ENCODE measurements at regions not wholly inside any gene's neighbourhood (a gene's known extent, or its start where the extent isn't known, plus 50 kb on each side); places are given as distances from the start of the nearest gene placed in this dataset.
A peak's percentile ranks its signal among the peaks of the same experiment; 100 is the strongest.

DNA sequence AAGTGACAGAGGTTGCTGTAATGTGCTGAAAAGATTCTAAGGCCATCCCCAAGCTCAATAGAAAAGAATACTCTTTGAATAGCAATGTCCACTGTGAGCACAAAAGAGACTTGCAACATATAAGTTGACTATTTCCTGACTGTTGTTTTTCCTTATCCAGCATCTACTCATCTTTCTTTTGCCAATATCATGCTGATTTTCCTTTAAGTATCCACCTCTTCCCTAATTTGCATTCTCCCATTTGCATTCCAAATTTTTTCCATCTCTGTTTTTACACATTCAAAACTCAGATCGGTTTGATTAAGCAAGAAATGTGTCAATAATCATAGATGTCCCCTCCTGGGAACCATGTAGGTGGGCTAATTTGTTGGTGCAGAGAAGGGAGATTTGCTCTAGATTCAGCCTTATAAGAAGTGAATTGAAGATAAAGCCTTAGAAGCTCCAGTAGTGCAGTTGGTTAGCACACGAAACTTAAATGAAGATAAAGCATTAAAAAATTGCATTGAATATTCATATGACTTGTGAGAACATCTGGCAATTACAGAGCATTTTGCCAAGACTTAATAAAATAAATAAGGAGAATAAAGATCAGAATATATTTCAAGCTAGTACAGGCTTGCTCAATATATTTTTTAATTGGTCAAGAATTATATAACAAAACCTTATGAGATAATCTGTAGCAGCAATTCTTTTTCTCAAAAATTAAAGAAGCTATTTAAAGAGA, 267.6 kb downstream of the TMEM167A start:
- Histone ChIP-seq H3K4me1 (peaks cover 3% of the 10 kb centered on the region; the same call in 1 of the 2 replicates), H3K36me3 (replicated peaks) (no peaks in the 10 kb centered on the region), H3K4me3 (no peak overlapping the region), H3K9me3 (no peaks in the 10 kb centered on the region), H3K27me3 (ENCODE audit: low read depth) (no peaks in the 10 kb centered on the region)
- DNase-seq (ENCODE audit: low spot score in 2 of 2): no peak
- in situ Hi-C loops (cut with MboI; ENCODE audit: low sequenced_read_pairs): no loop called here

GRCh38 chr5:82808960-82809359, 268.2 kb downstream of the TMEM167A start:
- no peaks in the 10 kb centered on the region for H3K36me3 ChIP-seq (replicated peaks)
- in situ Hi-C loops (cut with MboI; ENCODE audit: low sequenced_read_pairs): no loop called here
- no peak for DNase-seq (ENCODE audit: low spot score in 2 of 2)
- H3K4me1 ChIP-seq: 0 out of 2 replicates have a peak, but pooled peaks cover 3% of the 10 kb centered on the region
- H3K27me3 ChIP-seq (ENCODE audit: low read depth): no peaks in the 10 kb centered on the region
- no peak overlapping the region for H3K4me3 ChIP-seq
- H3K9me3 ChIP-seq: no peaks in the 10 kb centered on the region

DNA sequence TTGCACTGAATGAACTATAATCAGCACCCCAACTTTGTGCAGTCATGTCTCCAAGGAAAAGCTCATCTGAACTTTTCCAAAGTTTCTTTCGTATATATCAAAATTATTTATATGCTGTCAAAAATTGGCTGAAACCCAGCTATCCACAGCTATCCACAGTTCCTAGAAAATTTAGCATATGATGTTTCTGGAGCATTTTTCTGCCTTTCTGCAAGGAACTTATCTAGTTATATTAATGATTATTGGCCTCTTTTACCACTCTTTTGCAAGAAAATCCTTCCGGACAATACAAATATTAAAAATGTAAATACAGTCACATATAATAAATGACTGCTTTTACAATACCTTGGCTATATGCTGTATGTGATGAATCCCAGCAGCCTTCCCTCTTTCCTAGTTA, 270.2 kb downstream of the TMEM167A start:
- no peaks in the 10 kb centered on the region for H3K4me1 ChIP-seq
- H3K9me3 ChIP-seq: no peaks in the 10 kb centered on the region
- no peaks in the 10 kb centered on the region for H3K27me3 ChIP-seq (ENCODE audit: low read depth)
- no peak for DNase-seq (ENCODE audit: low spot score in 2 of 2)
- H3K36me3 ChIP-seq (replicated peaks): no peaks in the 10 kb centered on the region
- in situ Hi-C loops (cut with MboI; ENCODE audit: low sequenced_read_pairs): no loop called here
- no peak overlapping the region for H3K4me3 ChIP-seq

- in situ Hi-C loops (cut with MboI; ENCODE audit: low sequenced_read_pairs): no loop called here
- H3K4me3 ChIP-seq: no peak overlapping the region
- no peaks in the 10 kb centered on the region for H3K9me3 ChIP-seq
- no peaks in the 10 kb centered on the region for H3K4me1 ChIP-seq
- H3K27me3 ChIP-seq (ENCODE audit: low read depth): no peaks in the 10 kb centered on the region
- no peak for DNase-seq (ENCODE audit: low spot score in 2 of 2)
- H3K36me3 ChIP-seq (replicated peaks): no peaks in the 10 kb centered on the region
These were observed 270.7 kb downstream of the TMEM167A start for GRCh38 chr5:82806513-82806912.

GRCh38 chr5:82804155-82804690, 273.0 kb downstream of the TMEM167A start:
- in situ Hi-C loops (cut with MboI; ENCODE audit: low sequenced_read_pairs): no loop called here
- H3K36me3 ChIP-seq (replicated peaks): no peaks in the 10 kb centered on the region
- no peak for DNase-seq (ENCODE audit: low spot score in 2 of 2)
- H3K4me3 ChIP-seq: no peak overlapping the region
- no peaks in the 10 kb centered on the region for H3K4me1 ChIP-seq
- no peaks in the 10 kb centered on the region for H3K27me3 ChIP-seq (ENCODE audit: low read depth)
- H3K9me3 ChIP-seq: no peaks in the 10 kb centered on the region

DNA sequence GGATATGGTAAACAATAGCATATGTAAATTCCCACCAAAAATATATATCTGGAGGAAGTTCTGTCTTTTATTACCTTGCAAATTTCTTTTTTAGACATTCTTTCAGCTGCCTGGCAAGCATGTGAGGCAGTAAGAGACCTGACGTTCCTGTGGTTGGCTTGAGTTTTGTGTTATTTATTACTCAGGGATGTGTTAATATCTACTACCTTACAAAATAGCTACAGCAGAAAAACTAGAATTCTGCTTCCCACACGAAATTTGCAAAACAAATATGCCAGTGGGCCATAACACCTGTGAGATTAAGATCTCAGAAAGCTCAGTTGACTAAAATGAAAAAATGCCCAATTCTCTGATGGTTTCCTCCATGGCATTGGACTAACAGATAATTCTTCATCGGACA, 274.2 kb downstream of the TMEM167A start:
- no peak for DNase-seq (ENCODE audit: low spot score in 2 of 2)
- in situ Hi-C loops (cut with MboI; ENCODE audit: low sequenced_read_pairs): no loop called here
- no peaks in the 10 kb centered on the region for H3K9me3 ChIP-seq
- no peaks in the 10 kb centered on the region for H3K4me1 ChIP-seq
- no peaks in the 10 kb centered on the region for H3K36me3 ChIP-seq (replicated peaks)
- H3K27me3 ChIP-seq (ENCODE audit: low read depth): no peaks in the 10 kb centered on the region
- no peak overlapping the region for H3K4me3 ChIP-seq

- Histone ChIP-seq H3K4me3 (no peak overlapping the region), H3K27me3 (ENCODE audit: low read depth) (no peaks in the 10 kb centered on the region), H3K36me3 (replicated peaks) (no peaks in the 10 kb centered on the region), H3K9me3 (no peaks in the 10 kb centered on the region), H3K4me1 (peaks cover 11% of the 10 kb centered on the region)
- DNase-seq (ENCODE audit: low spot score in 2 of 2): no peak
- in situ Hi-C loops (cut with MboI; ENCODE audit: low sequenced_read_pairs): no loop called here
These were observed 276.4 kb downstream of the TMEM167A start for GRCh38 chr5:82800826-82801225.

- Histone ChIP-seq H3K4me3 (no peak overlapping the region), H3K4me1 (peaks cover 11% of the 10 kb centered on the region), H3K9me3 (no peaks in the 10 kb centered on the region), H3K36me3 (replicated peaks) (no peaks in the 10 kb centered on the region), H3K27me3 (ENCODE audit: low read depth) (no peaks in the 10 kb centered on the region)
- DNase-seq (ENCODE audit: low spot score in 2 of 2): no peak
- in situ Hi-C loops (cut with MboI; ENCODE audit: low sequenced_read_pairs): no loop called here
These were observed 277.7 kb downstream of the TMEM167A start for GRCh38 chr5:82799361-82800077.

GRCh38 chr5:82798676-82799075, 278.5 kb downstream of the TMEM167A start:
- in situ Hi-C loops (cut with MboI; ENCODE audit: low sequenced_read_pairs): no loop called here
- H3K27me3 ChIP-seq (ENCODE audit: low read depth): no peaks in the 10 kb centered on the region
- peaks cover 14% of the 10 kb centered on the region for H3K4me1 ChIP-seq
- DNase-seq (ENCODE audit: low spot score in 2 of 2): no peak
- no peak overlapping the region for H3K4me3 ChIP-seq
- H3K36me3 ChIP-seq (replicated peaks): no peaks in the 10 kb centered on the region
- H3K9me3 ChIP-seq: no peaks in the 10 kb centered on the region

DNA sequence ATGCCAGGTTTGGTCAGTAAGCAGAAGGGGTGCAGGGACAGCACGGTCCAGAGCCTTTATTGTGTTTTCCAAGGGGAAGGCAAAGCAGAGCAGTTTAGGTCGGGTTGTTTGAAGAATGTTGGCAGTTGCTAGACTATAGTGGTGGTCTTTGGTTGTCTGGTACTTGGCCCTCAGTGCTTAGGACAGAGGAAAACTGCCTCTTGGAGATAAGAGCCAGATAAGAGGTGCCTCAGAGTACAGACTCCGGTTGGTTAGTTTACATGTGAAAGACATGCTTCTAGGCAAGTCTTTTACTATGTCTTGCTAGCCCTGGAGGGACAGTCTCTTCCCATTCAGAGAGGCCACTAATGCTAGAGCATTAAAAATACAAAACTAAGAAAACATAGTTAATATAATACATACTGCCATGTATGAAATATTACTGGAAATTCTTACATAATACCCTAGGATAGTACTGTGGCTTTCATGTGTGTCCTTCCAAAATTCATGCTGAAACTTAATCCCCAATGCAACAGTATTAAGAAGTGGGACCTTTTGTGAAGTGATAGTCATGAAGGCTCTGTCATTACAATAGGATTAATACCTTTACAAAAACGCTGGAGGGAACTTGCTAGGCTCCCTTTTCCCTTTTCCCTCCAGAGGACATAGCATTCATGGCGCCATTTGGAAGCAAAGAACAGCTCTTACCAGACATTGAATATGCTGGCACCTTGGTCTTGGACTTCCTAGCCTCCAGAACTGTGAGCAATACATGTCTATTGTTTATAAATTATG, 280.4 kb downstream of the TMEM167A start:
- no peaks in the 10 kb centered on the region for H3K9me3 ChIP-seq
- H3K4me1 ChIP-seq: peaks cover 14% of the 10 kb centered on the region
- H3K4me3 ChIP-seq: no peak overlapping the region
- peak; percentile 49 to 87 for DNase-seq (ENCODE audit: low spot score in 2 of 2)
- in situ Hi-C loops (cut with MboI; ENCODE audit: low sequenced_read_pairs): no loop called here
- no peaks in the 10 kb centered on the region; the same call in 1 of the 2 replicates for H3K36me3 ChIP-seq (replicated peaks)
- H3K27me3 ChIP-seq (ENCODE audit: low read depth): no peaks in the 10 kb centered on the region

DNA sequence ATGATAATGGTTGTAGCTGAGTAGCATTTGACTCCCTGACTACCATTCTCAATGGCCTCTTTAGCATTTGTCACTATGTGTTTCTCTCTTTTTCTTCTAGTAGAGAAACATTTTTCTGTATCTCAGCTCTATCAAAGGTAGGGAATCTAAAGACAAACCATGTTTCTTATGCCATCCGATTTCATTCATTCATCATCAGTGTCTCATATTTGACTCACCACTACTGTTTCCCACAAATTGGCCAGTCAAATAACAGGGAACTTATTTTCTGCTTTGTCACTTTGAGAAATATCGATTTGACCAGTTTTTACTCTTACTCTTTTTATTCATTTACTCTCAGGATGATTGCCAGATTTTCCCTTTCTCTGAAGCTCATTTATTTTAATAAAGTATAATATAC, 282.3 kb downstream of the TMEM167A start:
- no peak for DNase-seq (ENCODE audit: low spot score in 2 of 2)
- Histone ChIP-seq H3K36me3 (replicated peaks) (no peaks in the 10 kb centered on the region; the same call in 1 of the 2 replicates), H3K4me1 (peaks cover 14% of the 10 kb centered on the region), H3K27me3 (ENCODE audit: low read depth) (no peaks in the 10 kb centered on the region), H3K9me3 (peaks cover 4% of the 10 kb centered on the region; the same call in 1 of the 2 replicates), H3K4me3 (no peak overlapping the region)
- in situ Hi-C loops (cut with MboI; ENCODE audit: low sequenced_read_pairs): no loop called here

DNA sequence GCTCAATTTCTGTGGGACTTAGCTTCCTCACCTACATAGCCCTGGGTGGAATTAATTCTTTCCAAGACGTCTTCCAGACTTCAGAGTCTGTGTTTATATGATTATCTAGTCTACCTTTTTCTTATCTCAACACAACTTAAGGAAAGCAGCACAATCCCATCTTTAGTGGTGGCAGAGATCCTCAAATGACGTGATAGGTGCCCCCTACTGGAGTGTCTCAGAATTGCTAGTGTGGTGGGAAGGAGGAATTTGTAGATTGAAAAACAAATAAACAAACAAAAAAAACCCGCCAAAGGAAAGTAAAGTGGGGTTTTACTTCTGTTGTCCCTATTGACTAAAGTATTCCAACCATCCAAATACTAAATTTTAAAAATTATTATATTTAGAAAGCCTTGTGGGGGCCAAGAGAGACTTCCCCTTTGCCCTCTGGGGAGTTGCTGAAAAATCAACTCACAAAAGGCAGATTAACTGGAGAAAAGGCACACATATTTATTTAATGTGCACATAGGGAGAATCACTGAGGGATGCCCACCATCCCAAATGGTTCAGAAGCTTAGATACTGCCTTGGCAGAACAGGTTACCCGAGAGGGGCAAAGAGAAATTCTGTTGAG, 283.3 kb downstream of the TMEM167A start:
- Histone ChIP-seq H3K4me1 (peaks cover 20% of the 10 kb centered on the region), H3K4me3 (no peak overlapping the region), H3K27me3 (ENCODE audit: low read depth) (no peaks in the 10 kb centered on the region), H3K9me3 (peaks cover 4% of the 10 kb centered on the region; the same call in 1 of the 2 replicates), H3K36me3 (replicated peaks) (no peaks in the 10 kb centered on the region; the same call in 1 of the 2 replicates)
- in situ Hi-C loops (cut with MboI; ENCODE audit: low sequenced_read_pairs): no loop called here
- peak in 1 of 2 experiments; percentile 67 for DNase-seq (ENCODE audit: low spot score in 2 of 2)

- no peaks in the 10 kb centered on the region for H3K27me3 ChIP-seq (ENCODE audit: low read depth)
- no peaks in the 10 kb centered on the region; the same call in 1 of the 2 replicates for H3K36me3 ChIP-seq (replicated peaks)
- peaks cover 21% of the 10 kb centered on the region for H3K4me1 ChIP-seq
- in situ Hi-C loops (cut with MboI; ENCODE audit: low sequenced_read_pairs): no loop called here
- peaks cover 4% of the 10 kb centered on the region; the same call in 1 of the 2 replicates for H3K9me3 ChIP-seq
- no peak for DNase-seq (ENCODE audit: low spot score in 2 of 2)
- no peak overlapping the region for H3K4me3 ChIP-seq
These were observed 285.1 kb downstream of the TMEM167A start for GRCh38 chr5:82792096-82792495.
